ENCODE measurements at regions not wholly inside any gene's neighbourhood (a gene's known extent, or its start where the extent isn't known, plus 50 kb on each side); places are given as distances from the start of the nearest gene placed in this dataset.

- Histone ChIP-seq H3K4me1 (replicated peaks; ENCODE audit: insufficient read depth) (no peaks in the 10 kb centered on the region), H4K20me1 (ENCODE audit: insufficient read depth) (no peaks in the 10 kb centered on the region; the same call in 1 of the 2 replicates), H3K36me3 (ENCODE audit: low read depth) (no peaks in the 10 kb centered on the region), H3K79me2 (ENCODE audit: low read depth) (no peaks in the 10 kb centered on the region), H3K4me3 (no peak overlapping the region), H3K27ac (no peak overlapping the region), H3F3A (ENCODE audit: insufficient read depth, low read depth) (no peaks in the 10 kb centered on the region), H3K27me3 (ENCODE audit: insufficient read depth, low read depth) (no peaks in the 10 kb centered on the region), H3K9me3 (ENCODE audit: insufficient read depth, low read depth) (no peaks in the 10 kb centered on the region), H3K9me2 (ENCODE audit: insufficient read depth) (no peaks in the 10 kb centered on the region), H3K4me2 (no peak overlapping the region), H2AFZ (no peak overlapping the region)
- ChIA-PET POLR2A (ENCODE audit: unreplicated experiment) (interaction anchor here (0.6 kb wide), 1 partner anchor 340 kb away, joined by 3 read pairs; no protein-coding TSS in a partner anchor), CTCF (no interaction called here)
- TF ChIP-seq CTCF (conservative IDR thresholded peaks at IDR 0.05) (no peak), EZH2 (IDR thresholded peaks at IDR 0.05; ENCODE audit: low read depth) (no peak)
- BruUV-seq (replicated peaks): no TSS peak
- no peak for DNase-seq
- intact Hi-C loops (cut with micrococcal nuclease; ENCODE audit: unreplicated experiment): no loop called here
Measured at GRCh38 chr5:112024769-112025168, 267.8 kb upstream of the NREP start.

- Histone ChIP-seq H3K79me2 (ENCODE audit: low read depth) (no peaks in the 10 kb centered on the region), H3K4me1 (replicated peaks; ENCODE audit: insufficient read depth) (no peaks in the 10 kb centered on the region), H3K4me3 (no peak overlapping the region), H3K27ac (no peak overlapping the region), H3K36me3 (ENCODE audit: low read depth) (no peaks in the 10 kb centered on the region), H4K20me1 (ENCODE audit: insufficient read depth) (no peaks in the 10 kb centered on the region; the same call in 1 of the 2 replicates), H3K9me3 (ENCODE audit: insufficient read depth, low read depth) (no peaks in the 10 kb centered on the region), H3F3A (ENCODE audit: insufficient read depth, low read depth) (no peaks in the 10 kb centered on the region), H3K9me2 (ENCODE audit: insufficient read depth) (no peaks in the 10 kb centered on the region), H2AFZ (no peak overlapping the region), H3K4me2 (no peak overlapping the region), H3K27me3 (ENCODE audit: insufficient read depth, low read depth) (no peaks in the 10 kb centered on the region)
- BruUV-seq (replicated peaks): no TSS peak
- no peak for TF ChIP-seq CTCF (conservative IDR thresholded peaks at IDR 0.05)
- TF ChIP-seq EZH2 (IDR thresholded peaks at IDR 0.05; ENCODE audit: low read depth): no peak
- intact Hi-C loops (cut with micrococcal nuclease; ENCODE audit: unreplicated experiment): no loop called here
- no peak for DNase-seq
- ChIA-PET CTCF (no interaction called here), POLR2A (ENCODE audit: unreplicated experiment) (no interaction called here)
Measured at GRCh38 chr5:112024221-112024620, 267.2 kb upstream of the NREP start.

GRCh38 chr5:112023766-112024165 lies 266.8 kb upstream of the NREP start:
- ChIA-PET POLR2A (ENCODE audit: unreplicated experiment) (no interaction called here), CTCF (no interaction called here)
- H3K9me2 ChIP-seq (ENCODE audit: insufficient read depth): no peaks in the 10 kb centered on the region
- no peak overlapping the region for H3K4me2 ChIP-seq
- H4K20me1 ChIP-seq (ENCODE audit: insufficient read depth): no peaks in the 10 kb centered on the region; the same call in 1 of the 2 replicates
- H3F3A ChIP-seq (ENCODE audit: insufficient read depth, low read depth): no peaks in the 10 kb centered on the region
- no peak for DNase-seq
- H3K4me3 ChIP-seq: no peak overlapping the region
- intact Hi-C loops (cut with micrococcal nuclease; ENCODE audit: unreplicated experiment): no loop called here
- no peaks in the 10 kb centered on the region for H3K9me3 ChIP-seq (ENCODE audit: insufficient read depth, low read depth)
- H3K36me3 ChIP-seq (ENCODE audit: low read depth): no peaks in the 10 kb centered on the region
- TF ChIP-seq EZH2 (IDR thresholded peaks at IDR 0.05; ENCODE audit: low read depth) (no peak), CTCF (conservative IDR thresholded peaks at IDR 0.05) (no peak)
- no peak overlapping the region for H3K27ac ChIP-seq
- no peaks in the 10 kb centered on the region for H3K79me2 ChIP-seq (ENCODE audit: low read depth)
- H2AFZ ChIP-seq: no peak overlapping the region
- H3K27me3 ChIP-seq (ENCODE audit: insufficient read depth, low read depth): no peaks in the 10 kb centered on the region
- no TSS peak for BruUV-seq (replicated peaks)
- no peaks in the 10 kb centered on the region for H3K4me1 ChIP-seq (replicated peaks; ENCODE audit: insufficient read depth)
